Stimulated activated CD8-positive, alpha-beta memory T cell treated with anti-CD3 and anti-CD28 coated beads, Interleukin-12 subunit alpha, Interleukin-12 subunit beta, amount 100 ng/mL, for 24 hours (primary cell): ENCODE measurements at regions not wholly inside any gene's neighbourhood (a gene's known extent, or its start where the extent isn't known, plus 50 kb on each side); places are given as distances from the start of the nearest gene placed in this dataset.

Source experiments
- DNase-seq: peaks from one replicate; pipeline ENCODE4 v3.0.0-alpha.2; 2020; ENCODE audit errors: extremely low read depth

GRCh38 chr16:26281381-26282110 is 589.8 kb downstream of the HS3ST4 start:
- no peak for DNase-seq

- no peak for DNase-seq
These were observed 604.0 kb downstream of the HS3ST4 start for GRCh38 chr16:26295625-26296304.

GRCh38 chr16:26301516-26301915 is 609.8 kb downstream of the HS3ST4 start:
- no peak for DNase-seq

DNA sequence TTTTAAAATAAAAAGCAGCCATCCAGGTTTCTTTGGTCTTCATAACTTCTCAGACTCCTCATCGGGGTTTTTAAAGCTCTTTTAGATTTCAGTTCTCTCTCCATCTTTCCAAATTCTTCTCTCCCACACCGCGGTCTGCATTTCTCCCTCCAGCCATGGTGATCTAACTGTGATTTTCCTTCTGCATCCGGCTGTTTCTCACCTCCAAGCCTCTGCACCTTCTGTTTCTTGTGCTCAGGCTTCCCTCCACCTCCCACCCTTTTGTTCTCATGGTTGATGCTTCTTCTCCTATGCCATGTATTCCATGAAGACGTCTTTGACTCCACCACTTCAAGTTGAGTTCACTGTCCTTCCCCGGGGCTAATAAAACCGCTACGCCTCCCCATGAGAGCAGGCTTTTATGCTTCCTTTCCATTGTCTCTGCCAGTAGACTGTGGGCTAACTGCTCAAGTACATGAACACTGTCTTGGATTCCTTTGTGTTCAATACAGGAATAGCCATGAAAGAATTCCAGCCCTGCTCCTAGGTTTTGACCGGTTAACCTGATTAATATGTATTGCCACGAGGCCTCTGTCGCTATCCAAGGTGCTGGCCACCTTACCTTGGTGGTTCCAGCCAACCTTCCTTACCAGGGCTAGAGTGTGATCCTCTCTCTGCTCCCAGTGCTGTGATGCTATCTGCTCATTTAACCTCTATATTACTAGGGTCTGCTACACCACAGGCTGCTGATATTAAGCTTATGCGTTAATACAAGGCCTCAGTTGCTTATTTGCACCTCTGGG is 625.1 kb downstream of the HS3ST4 start:
- DNase-seq: no peak

GRCh38 chr16:26317885-26318284 is 626.1 kb downstream of the HS3ST4 start:
- DNase-seq: no peak

GRCh38 chr16:26330654-26331053 is 638.9 kb downstream of the HS3ST4 start:
- DNase-seq: no peak

DNA sequence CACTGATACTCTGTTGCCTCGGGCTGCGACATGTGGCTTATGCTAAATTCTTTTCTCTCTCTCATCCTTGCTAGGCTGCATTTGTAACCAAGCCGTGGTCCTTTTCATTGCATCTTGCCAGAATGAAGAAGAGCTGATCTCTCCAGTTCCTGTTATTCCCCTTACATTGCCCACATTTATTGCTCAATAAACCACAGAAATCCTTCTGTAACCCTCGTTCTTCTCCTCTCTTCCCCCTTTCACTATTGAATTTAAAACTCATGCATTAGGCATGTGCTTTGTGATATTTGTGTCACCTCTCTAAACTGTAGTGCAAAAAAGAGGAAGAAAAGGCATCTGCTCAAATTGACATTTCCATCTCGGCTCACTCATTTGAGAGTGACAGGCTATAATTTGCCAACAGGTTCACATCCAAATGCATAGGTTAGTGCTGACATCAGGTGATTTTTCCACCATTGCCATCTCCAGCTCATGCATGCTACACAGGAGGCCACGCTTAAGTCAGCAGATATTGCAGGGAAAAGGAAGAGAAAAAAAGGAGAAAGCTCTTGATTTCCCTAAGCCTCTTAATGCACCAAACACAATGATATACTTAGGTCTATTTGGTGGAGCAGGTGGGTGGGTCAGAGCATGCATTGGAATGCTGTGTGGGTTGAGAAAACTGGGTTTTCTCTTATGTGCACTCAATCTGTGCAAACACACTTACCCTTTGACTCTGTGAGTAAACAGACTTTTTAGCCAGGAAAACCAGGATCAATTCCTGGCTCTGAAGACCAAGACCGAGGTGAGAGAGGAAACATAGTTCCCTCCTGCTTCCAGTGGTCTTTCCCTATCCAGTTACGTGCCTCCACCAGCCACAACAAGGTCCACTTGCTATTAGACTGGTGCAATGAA is 642.7 kb downstream of the HS3ST4 start:
- no peak for DNase-seq

- DNase-seq: no peak
These were observed 643.6 kb downstream of the HS3ST4 start for GRCh38 chr16:26335236-26335853.

DNA sequence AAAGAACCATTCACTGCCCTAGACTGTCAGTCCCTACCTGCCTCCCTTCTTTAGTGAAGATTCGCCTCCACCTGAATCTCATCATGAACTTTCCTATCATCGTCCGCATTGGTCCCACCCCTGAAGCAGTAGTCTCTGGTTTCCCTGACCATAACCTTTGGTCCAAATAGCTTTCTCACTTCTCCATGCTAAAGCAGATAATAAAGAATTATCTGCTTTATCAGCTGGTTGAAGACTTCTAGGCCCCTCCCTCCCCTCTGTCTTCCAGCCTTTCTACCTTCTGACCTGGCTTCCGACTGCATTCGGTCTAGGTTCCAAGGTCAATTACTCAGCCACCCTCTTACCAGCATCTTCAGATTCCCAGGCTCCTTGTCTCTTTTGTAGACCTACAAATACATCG is 650.9 kb downstream of the HS3ST4 start:
- DNase-seq: no peak

DNA sequence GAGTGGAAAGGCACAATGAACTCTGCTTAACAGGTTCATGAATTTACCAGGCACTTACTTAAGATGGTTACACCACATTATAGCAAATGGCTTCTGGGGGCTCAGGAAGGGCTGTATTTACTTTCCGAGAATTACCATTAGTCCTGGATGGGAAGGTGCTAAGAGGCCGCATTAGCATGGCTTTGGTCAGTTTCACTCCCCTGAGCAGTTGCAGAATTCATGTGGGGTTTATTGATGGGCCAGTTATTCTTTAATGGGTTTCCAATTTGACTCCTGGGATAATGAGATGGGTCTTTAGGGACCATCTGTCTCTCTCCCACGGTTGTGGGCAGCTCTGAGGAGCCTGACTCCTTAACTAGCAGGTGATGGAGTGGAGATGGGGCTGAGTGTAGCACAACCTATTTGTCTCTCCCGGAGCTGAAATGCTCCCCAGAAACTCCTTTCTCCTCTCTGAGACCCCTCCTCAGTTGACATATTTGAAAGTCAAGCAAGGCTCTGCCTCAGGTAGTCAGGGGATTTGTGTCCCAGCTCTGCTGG is 652.5 kb downstream of the HS3ST4 start:
- DNase-seq: no peak

DNA sequence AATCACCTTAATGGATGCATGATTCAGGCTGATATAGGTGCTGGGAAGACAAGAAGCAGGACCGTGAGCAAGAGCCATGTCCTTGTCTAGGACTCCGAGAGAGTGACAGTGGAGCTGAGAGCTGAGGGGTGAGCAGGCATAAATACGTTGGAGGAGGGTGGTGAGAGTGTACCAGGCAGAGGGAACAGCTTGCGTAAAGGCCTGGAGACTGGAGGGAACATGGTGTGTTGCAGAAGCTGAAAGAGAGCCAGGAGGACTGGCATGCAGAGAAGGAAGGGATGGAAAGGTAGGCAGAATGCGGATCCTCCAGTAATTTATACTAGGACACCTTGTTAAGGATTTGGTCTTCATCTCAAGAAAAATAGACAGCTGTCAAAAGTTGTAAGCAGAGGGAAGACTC is 653.2 kb downstream of the HS3ST4 start:
- no peak for DNase-seq

- no peak for DNase-seq
These were observed 654.2 kb downstream of the HS3ST4 start for GRCh38 chr16:26345966-26346365.

GRCh38 chr16:26348095-26348494 is 656.3 kb downstream of the HS3ST4 start:
- no peak for DNase-seq

- no peak for DNase-seq
These were observed 669.1 kb downstream of the HS3ST4 start for GRCh38 chr16:26360867-26361266.

DNA sequence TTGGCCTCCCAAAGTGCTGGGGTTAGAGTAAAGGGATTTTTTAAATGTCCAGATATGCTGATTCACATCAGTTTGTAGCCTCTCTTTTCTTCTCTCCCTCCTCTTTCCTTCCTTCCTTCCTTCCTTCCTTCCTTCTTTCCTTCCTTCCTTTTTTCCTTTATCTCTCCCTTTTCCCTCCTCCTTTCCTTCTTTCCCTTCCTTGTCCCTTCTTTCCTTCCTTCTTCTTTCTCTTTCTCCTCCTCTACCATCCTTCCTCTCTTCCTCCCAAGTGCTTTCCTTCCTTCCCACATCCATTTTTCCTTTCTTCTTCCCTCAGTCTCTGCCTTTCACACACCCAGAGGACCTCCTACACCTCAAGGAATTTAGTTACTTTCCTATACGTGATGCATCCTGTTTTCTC is 671.8 kb downstream of the HS3ST4 start:
- DNase-seq: no peak

DNA sequence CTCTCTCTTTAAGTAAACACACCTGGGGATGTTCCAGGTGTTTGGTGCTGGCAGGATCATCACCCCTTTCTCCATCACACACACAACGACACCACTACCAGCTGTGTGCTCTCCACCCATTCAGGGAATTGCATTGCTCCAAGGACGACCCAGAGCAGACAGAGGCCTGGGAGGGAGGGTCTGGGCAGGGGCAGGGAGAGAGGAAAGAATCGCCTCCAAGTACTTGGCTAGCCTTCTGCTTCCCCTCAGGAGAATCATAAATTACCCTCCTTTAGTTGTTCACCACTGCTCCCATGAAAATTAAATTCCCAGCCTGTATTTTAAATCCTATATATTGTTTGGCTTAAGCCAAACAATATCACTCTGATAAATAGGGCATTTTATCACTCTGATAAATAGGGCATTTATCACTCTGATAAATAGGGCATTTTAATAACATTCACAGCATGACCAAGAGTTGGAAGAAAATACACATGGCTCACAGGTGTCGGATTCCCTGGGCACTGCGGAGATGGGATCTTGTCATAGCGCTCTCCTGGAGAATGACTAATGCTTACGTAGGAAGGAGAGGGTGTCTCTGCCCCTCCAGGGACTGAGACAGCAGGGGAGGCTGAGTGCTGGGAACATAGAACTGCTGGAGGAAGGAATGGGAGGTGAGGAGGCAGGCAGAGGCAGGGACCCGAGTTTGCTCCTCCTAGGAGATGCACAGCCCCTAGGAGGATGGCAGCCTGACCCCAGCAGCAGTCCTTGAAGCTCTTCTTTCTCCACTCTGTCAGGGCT is 673.6 kb downstream of the HS3ST4 start:
- DNase-seq: no peak

GRCh38 chr16:26371349-26371869 is 679.6 kb downstream of the HS3ST4 start:
- no peak for DNase-seq

GRCh38 chr16:26374279-26374925 is 682.6 kb downstream of the HS3ST4 start:
- no peak for DNase-seq

GRCh38 chr16:26382586-26382985 is 684.1 kb upstream of the C16orf82 start:
- no peak for DNase-seq
